Endothelial cell of hepatic sinusoid (primary cell): ENCODE measurements at regions not wholly inside any gene's neighbourhood (a gene's known extent, or its start where the extent isn't known, plus 50 kb on each side); places are given as distances from the start of the nearest gene placed in this dataset.

ENCODE experiments used
- in situ Hi-C: cut with HindIII; loops from 2 replicates; pipeline ENCODE4 v1.10.0; 2017; ENCODE audit warnings: low sequenced_read_pairs

GRCh38 chr9:126122901-126123616 lies 203.6 kb upstream of the MVB12B start:
- in situ Hi-C loops: no loop called here

GRCh38 chr9:126123927-126124326 lies 202.7 kb upstream of the MVB12B start:
- in situ Hi-C loops: no loop called here

- in situ Hi-C loops: no loop called here
Measured at GRCh38 chr9:126125177-126125576, 201.5 kb upstream of the MVB12B start.

- in situ Hi-C loops: no loop called here
Measured at GRCh38 chr9:126125577-126125976, 201.1 kb upstream of the MVB12B start.

GRCh38 chr9:126125992-126126409 lies 200.6 kb upstream of the MVB12B start:
- in situ Hi-C loops: no loop called here

GRCh38 chr9:126126807-126127206 lies 199.8 kb upstream of the MVB12B start:
- in situ Hi-C loops: no loop called here

- in situ Hi-C loops: no loop called here
Measured at GRCh38 chr9:126127591-126127990, 199.0 kb upstream of the MVB12B start.

GRCh38 chr9:126128494-126129142 lies 198.0 kb upstream of the MVB12B start:
- in situ Hi-C loops: no loop called here

- in situ Hi-C loops: no loop called here
Measured at GRCh38 chr9:126131066-126132010, 195.3 kb upstream of the MVB12B start.

GRCh38 chr9:126132746-126133145 lies 193.9 kb upstream of the MVB12B start:
- in situ Hi-C loops: no loop called here

GRCh38 chr9:126144196-126144595 lies 182.4 kb upstream of the MVB12B start:
- in situ Hi-C loops: no loop called here

GRCh38 chr9:126144603-126145456 lies 181.8 kb upstream of the MVB12B start:
- in situ Hi-C loops: no loop called here

GRCh38 chr9:126145887-126146253 lies 180.8 kb upstream of the MVB12B start:
- in situ Hi-C loops: no loop called here

GRCh38 chr9:126146254-126147145 lies 180.1 kb upstream of the MVB12B start:
- in situ Hi-C loops: no loop called here

- in situ Hi-C loops: no loop called here
Measured at GRCh38 chr9:126147186-126147935, 179.3 kb upstream of the MVB12B start.

GRCh38 chr9:126147936-126148870 lies 178.4 kb upstream of the MVB12B start:
- in situ Hi-C loops: no loop called here

- in situ Hi-C loops: no loop called here
Measured at GRCh38 chr9:126148994-126149393, 177.6 kb upstream of the MVB12B start.

GRCh38 chr9:126149661-126150060 lies 177.0 kb upstream of the MVB12B start:
- in situ Hi-C loops: no loop called here
